ENCODE measurements at regions not wholly inside any gene's neighbourhood (a gene's known extent, or its start where the extent isn't known, plus 50 kb on each side); places are given as distances from the start of the nearest gene placed in this dataset.

DNA sequence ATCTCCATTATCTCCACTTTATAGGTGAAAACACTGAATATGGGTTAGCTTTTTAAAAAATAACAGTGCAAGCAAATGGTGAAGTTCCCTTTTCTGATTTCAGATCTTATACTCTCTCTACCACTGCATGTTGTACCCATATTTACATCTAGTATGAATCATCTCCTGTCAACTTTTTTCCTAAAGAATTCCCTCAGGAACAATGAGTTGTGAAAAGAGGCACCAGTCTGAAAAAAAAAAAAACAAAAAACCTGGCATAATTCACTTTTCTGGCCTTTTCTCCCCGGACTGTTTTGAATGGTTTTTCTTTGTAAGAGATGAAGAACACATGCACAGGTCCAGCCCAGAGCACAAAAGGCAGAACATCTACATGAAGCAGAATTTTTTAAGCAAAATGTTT lies 596.0 kb downstream of the COL12A1 start:
- Histone ChIP-seq H3K27me3 (ENCODE audit: insufficient read depth, insufficient read length) (no peaks in the 10 kb centered on the region), H3K9ac (ENCODE audit: insufficient read length, low read depth) (no peak overlapping the region), H3K4me3 (ENCODE audit: insufficient read length, low read depth) (no peak overlapping the region), H3K36me3 (ENCODE audit: insufficient read depth, insufficient read length, low read length) (no peaks in the 10 kb centered on the region), H3K4me1 (ENCODE audit: insufficient read depth, insufficient read length) (no peaks in the 10 kb centered on the region), H3K9me3 (ENCODE audit: insufficient read depth, low read length) (no peaks in the 10 kb centered on the region)
- no peak for TF ChIP-seq ZNF274 (IDR thresholded peaks at IDR 0.05; ENCODE audit: low read depth, low read length)
- TF ChIP-seq YY1 (IDR thresholded peaks at IDR 0.05; ENCODE audit: insufficient read depth, insufficient read length) = no peak
- TF ChIP-seq SUZ12 (IDR thresholded peaks at IDR 0.05; ENCODE audit: extremely low read depth, insufficient read depth, insufficient read length) = no peak
- DNase-seq (ENCODE audit: low read depth, low spot score) = no peak

DNA sequence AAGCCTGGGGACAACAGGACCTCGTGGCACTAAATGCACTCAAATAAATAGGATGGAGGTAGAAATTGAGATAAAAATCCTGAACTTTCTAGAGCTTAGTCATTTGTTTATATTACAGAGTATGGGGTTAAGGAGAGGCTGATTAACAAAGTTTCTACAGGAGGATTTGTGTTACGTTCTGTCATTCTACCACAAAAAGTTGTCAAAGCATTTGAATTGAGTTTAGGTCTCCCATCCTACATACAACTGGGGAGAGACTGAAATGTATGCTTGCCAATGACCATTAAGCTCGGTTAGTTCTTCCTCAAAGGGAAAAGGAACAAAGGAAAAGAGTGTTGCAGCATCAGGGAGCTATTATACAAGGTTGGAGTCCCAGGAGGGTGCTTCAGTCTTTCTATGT lies 597.9 kb downstream of the COL12A1 start:
- Histone ChIP-seq H3K4me3 (ENCODE audit: insufficient read length, low read depth) (no peak overlapping the region), H3K9ac (ENCODE audit: insufficient read length, low read depth) (no peak overlapping the region), H3K36me3 (ENCODE audit: insufficient read depth, insufficient read length, low read length) (no peaks in the 10 kb centered on the region), H3K27me3 (ENCODE audit: insufficient read depth, insufficient read length) (no peaks in the 10 kb centered on the region), H3K9me3 (ENCODE audit: insufficient read depth, low read length) (no peaks in the 10 kb centered on the region), H3K4me1 (ENCODE audit: insufficient read depth, insufficient read length) (no peaks in the 10 kb centered on the region)
- DNase-seq (ENCODE audit: low read depth, low spot score) = no peak
- no peak for TF ChIP-seq SUZ12 (IDR thresholded peaks at IDR 0.05; ENCODE audit: extremely low read depth, insufficient read depth, insufficient read length)
- TF ChIP-seq ZNF274 (IDR thresholded peaks at IDR 0.05; ENCODE audit: low read depth, low read length) = no peak
- no peak for TF ChIP-seq YY1 (IDR thresholded peaks at IDR 0.05; ENCODE audit: insufficient read depth, insufficient read length)

DNA sequence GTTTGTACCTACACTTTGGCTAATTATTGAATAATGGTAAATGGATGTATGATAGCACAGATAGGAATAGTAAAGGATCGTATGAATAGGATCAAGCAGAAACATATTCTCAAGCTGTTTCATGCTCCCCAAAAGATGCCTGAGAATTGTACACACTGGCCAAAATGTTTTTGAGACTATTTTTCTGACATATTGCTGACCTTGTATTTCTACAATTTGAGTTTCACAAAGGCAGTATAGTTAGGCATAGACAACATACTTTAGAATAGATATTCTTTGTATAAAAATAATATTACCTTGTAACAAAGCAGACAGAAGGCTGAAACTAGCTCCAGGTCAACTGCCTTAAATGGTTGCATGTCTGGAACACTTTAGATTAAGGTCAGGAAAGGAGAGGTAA lies 598.4 kb downstream of the COL12A1 start:
- no peak for TF ChIP-seq ZNF274 (IDR thresholded peaks at IDR 0.05; ENCODE audit: low read depth, low read length)
- no peak for TF ChIP-seq YY1 (IDR thresholded peaks at IDR 0.05; ENCODE audit: insufficient read depth, insufficient read length)
- TF ChIP-seq SUZ12 (IDR thresholded peaks at IDR 0.05; ENCODE audit: extremely low read depth, insufficient read depth, insufficient read length) = no peak
- no peaks in the 10 kb centered on the region for H3K4me1 ChIP-seq (ENCODE audit: insufficient read depth, insufficient read length)
- H3K9me3 ChIP-seq (ENCODE audit: insufficient read depth, low read length) = no peaks in the 10 kb centered on the region
- H3K9ac ChIP-seq (ENCODE audit: insufficient read length, low read depth) = no peak overlapping the region
- DNase-seq (ENCODE audit: low read depth, low spot score) = no peak
- H3K36me3 ChIP-seq (ENCODE audit: insufficient read depth, insufficient read length, low read length) = no peaks in the 10 kb centered on the region
- no peak overlapping the region for H3K4me3 ChIP-seq (ENCODE audit: insufficient read length, low read depth)
- H3K27me3 ChIP-seq (ENCODE audit: insufficient read depth, insufficient read length) = no peaks in the 10 kb centered on the region

DNA sequence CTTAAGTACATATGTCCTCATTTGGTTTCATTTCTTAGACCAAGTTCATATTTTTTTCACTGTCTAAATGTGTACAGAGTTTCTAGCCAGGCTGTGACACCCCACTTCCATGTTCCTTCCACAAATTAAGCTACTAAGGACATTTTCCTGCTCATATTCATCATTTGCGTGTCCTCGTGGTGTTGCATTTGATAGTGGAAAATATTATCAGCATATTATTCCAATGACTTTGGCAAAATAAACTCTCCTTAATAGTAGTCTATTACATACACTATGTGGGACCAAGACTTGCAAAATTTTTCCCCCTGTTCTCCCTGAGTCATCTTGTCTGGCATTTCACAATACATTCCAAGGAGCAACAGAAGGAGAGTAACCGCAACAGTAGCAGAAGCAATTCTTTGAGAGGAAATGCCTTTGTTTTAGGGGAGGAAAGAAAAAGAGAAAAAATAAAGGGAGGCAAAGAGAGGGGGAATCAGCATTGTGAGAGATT lies 599.2 kb downstream of the COL12A1 start:
- H3K27me3 ChIP-seq (ENCODE audit: insufficient read depth, insufficient read length) = no peaks in the 10 kb centered on the region
- TF ChIP-seq ZNF274 (IDR thresholded peaks at IDR 0.05; ENCODE audit: low read depth, low read length) (no peak), YY1 (IDR thresholded peaks at IDR 0.05; ENCODE audit: insufficient read depth, insufficient read length) (no peak), SUZ12 (IDR thresholded peaks at IDR 0.05; ENCODE audit: extremely low read depth, insufficient read depth, insufficient read length) (no peak)
- no peaks in the 10 kb centered on the region for H3K36me3 ChIP-seq (ENCODE audit: insufficient read depth, insufficient read length, low read length)
- H3K4me1 ChIP-seq (ENCODE audit: insufficient read depth, insufficient read length) = no peaks in the 10 kb centered on the region
- no peak overlapping the region for H3K4me3 ChIP-seq (ENCODE audit: insufficient read length, low read depth)
- no peak overlapping the region for H3K9ac ChIP-seq (ENCODE audit: insufficient read length, low read depth)
- no peaks in the 10 kb centered on the region for H3K9me3 ChIP-seq (ENCODE audit: insufficient read depth, low read length)
- no peak for DNase-seq (ENCODE audit: low read depth, low spot score)

DNA sequence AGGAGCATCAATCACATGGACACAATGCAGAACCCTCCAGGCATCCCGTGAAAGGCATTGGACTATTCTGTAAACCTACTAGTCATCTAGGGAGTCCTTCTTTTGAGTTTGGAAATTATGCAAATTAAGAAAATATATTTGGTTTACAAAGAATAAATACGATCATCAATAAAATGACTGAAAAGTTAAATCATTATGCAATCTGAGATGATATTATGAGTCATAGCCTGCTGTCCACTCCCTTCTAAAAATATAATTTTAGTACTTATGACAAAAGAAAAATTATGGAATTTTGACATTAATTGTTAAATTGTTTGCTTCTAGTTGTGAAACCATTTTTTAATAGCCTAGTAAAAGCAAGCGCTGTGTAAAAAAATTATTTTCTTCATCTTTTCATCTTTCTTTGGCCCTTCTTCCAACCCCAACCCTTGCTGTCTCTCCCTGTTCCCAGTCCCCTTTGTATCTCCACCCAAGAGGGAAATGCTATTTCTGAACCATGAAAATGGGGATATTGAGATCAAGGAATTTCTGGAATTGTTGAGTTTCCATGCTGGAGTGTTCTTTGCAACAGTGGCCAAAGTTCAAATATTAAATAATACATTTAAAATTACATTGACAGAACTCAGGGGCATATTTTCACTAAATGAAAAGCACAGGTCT lies 599.8 kb downstream of the COL12A1 start:
- H3K4me3 ChIP-seq (ENCODE audit: insufficient read length, low read depth) = no peak overlapping the region
- no peak overlapping the region for H3K9ac ChIP-seq (ENCODE audit: insufficient read length, low read depth)
- DNase-seq (ENCODE audit: low read depth, low spot score) = no peak
- H3K27me3 ChIP-seq (ENCODE audit: insufficient read depth, insufficient read length) = no peaks in the 10 kb centered on the region
- no peak for TF ChIP-seq SUZ12 (IDR thresholded peaks at IDR 0.05; ENCODE audit: extremely low read depth, insufficient read depth, insufficient read length)
- TF ChIP-seq YY1 (IDR thresholded peaks at IDR 0.05; ENCODE audit: insufficient read depth, insufficient read length) = no peak
- TF ChIP-seq ZNF274 (IDR thresholded peaks at IDR 0.05; ENCODE audit: low read depth, low read length) = no peak
- H3K36me3 ChIP-seq (ENCODE audit: insufficient read depth, insufficient read length, low read length) = no peaks in the 10 kb centered on the region
- H3K4me1 ChIP-seq (ENCODE audit: insufficient read depth, insufficient read length) = no peaks in the 10 kb centered on the region
- H3K9me3 ChIP-seq (ENCODE audit: insufficient read depth, low read length) = no peaks in the 10 kb centered on the region

DNA sequence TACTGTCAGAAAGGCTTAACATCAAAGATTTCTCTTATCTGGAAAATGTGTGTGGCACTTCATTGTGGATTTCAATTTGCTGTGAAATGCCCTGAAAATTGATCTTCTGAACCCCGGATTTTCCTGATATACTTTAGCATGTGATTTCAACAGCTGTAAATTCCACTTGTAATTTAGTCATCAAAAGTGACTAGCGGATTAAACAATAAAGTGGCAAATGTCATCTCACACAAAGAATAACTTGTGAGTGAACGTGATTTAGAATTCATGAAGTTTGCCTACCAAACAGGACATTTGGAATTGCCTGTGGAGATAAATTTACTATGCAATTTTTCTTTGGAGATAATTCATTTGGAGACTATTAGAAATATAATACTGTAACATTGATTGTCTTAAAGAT lies 601.6 kb downstream of the COL12A1 start:
- Histone ChIP-seq H3K4me3 (ENCODE audit: insufficient read length, low read depth) (no peak overlapping the region), H3K9ac (ENCODE audit: insufficient read length, low read depth) (no peak overlapping the region), H3K9me3 (ENCODE audit: insufficient read depth, low read length) (no peaks in the 10 kb centered on the region), H3K27me3 (ENCODE audit: insufficient read depth, insufficient read length) (no peaks in the 10 kb centered on the region), H3K36me3 (ENCODE audit: insufficient read depth, insufficient read length, low read length) (no peaks in the 10 kb centered on the region), H3K4me1 (ENCODE audit: insufficient read depth, insufficient read length) (no peaks in the 10 kb centered on the region)
- no peak for DNase-seq (ENCODE audit: low read depth, low spot score)
- TF ChIP-seq SUZ12 (IDR thresholded peaks at IDR 0.05; ENCODE audit: extremely low read depth, insufficient read depth, insufficient read length) (no peak), YY1 (IDR thresholded peaks at IDR 0.05; ENCODE audit: insufficient read depth, insufficient read length) (no peak), ZNF274 (IDR thresholded peaks at IDR 0.05; ENCODE audit: low read depth, low read length) (no peak)

DNA sequence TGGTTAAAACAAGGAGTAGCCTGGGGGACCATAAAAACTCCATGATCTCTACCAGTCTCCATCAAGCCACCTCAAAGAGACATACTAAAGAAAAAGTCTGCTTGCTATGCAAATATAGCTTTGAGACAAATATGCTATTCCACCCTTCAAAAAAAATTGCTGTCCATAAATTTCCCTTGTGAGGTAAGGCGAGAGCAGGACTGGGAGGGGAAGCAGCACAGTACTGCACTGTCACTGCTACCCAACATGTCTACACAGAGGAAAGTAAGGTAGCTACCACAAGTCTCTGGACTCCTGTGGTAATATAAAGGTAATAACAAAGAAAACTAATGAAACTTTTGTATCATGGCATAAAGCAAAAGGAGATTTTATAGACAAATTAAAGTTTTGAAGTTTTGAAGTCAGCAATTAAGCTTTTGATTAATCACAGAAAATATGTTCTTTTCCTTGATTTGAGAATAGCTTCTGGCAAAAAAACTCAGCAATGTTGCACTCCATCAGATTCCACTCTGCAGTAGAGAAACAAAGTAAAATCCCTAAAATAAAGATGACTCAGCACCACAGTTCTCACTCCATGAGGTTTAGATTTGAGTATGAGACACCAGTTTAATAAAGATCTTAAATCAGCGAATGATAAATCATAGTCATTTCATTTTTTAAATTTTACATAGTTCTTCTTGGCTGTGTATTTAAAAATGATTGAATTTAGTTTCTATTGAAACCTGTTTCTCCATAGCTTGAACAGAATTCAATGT lies 602.4 kb downstream of the COL12A1 start:
- no peak overlapping the region for H3K4me3 ChIP-seq (ENCODE audit: insufficient read length, low read depth)
- no peak overlapping the region for H3K9ac ChIP-seq (ENCODE audit: insufficient read length, low read depth)
- no peaks in the 10 kb centered on the region for H3K36me3 ChIP-seq (ENCODE audit: insufficient read depth, insufficient read length, low read length)
- H3K9me3 ChIP-seq (ENCODE audit: insufficient read depth, low read length) = no peaks in the 10 kb centered on the region
- no peak for DNase-seq (ENCODE audit: low read depth, low spot score)
- TF ChIP-seq SUZ12 (IDR thresholded peaks at IDR 0.05; ENCODE audit: extremely low read depth, insufficient read depth, insufficient read length) (no peak), ZNF274 (IDR thresholded peaks at IDR 0.05; ENCODE audit: low read depth, low read length) (no peak)
- H3K27me3 ChIP-seq (ENCODE audit: insufficient read depth, insufficient read length) = no peaks in the 10 kb centered on the region
- no peaks in the 10 kb centered on the region for H3K4me1 ChIP-seq (ENCODE audit: insufficient read depth, insufficient read length)

All from NT2/D1 (cell line).